ENCODE measurements at regions not wholly inside any gene's neighbourhood (a gene's known extent, or its start where the extent isn't known, plus 50 kb on each side); places are given as distances from the start of the nearest gene placed in this dataset.
"Not testable (repeated sequence)": the region's sequence is repeated elsewhere in the genome, so short reads cannot be mapped to it uniquely, and the experiment has no call there.

GRCh38 chr6:66499851-66500250, 792.8 kb upstream of the EYS start:
- no peak for DNase-seq

- peak; percentile 58 for DNase-seq
Measured at GRCh38 chr6:66496659-66497058, 789.6 kb upstream of the EYS start.

- not testable (repeated sequence) for DNase-seq
Measured at GRCh38 chr6:66494643-66495042, 787.6 kb upstream of the EYS start.

- DNase-seq: no peak
Measured at GRCh38 chr6:66489269-66489987, 782.4 kb upstream of the EYS start.

- no peak for DNase-seq
Measured at GRCh38 chr6:66481216-66481615, 774.2 kb upstream of the EYS start.

GRCh38 chr6:66478705-66479104, 771.7 kb upstream of the EYS start:
- DNase-seq: peak; percentile 85

GRCh38 chr6:66435321-66435720, 728.3 kb upstream of the EYS start:
- no peak for DNase-seq

- no peak for DNase-seq
Measured at GRCh38 chr6:66429210-66429609, 722.2 kb upstream of the EYS start.

- DNase-seq: no peak
Measured at GRCh38 chr6:66423047-66423446, 716.0 kb upstream of the EYS start.

GRCh38 chr6:66421570-66421969, 714.5 kb upstream of the EYS start:
- DNase-seq: no peak

GRCh38 chr6:66418906-66419305, 711.9 kb upstream of the EYS start:
- DNase-seq: no peak

GRCh38 chr6:66403966-66404365, 696.9 kb upstream of the EYS start:
- DNase-seq: no peak

- no peak for DNase-seq
Measured at GRCh38 chr6:66402873-66403272, 695.8 kb upstream of the EYS start.

GRCh38 chr6:66396549-66396948, 689.5 kb upstream of the EYS start:
- no peak for DNase-seq

GRCh38 chr6:66396145-66396544, 689.1 kb upstream of the EYS start:
- no peak for DNase-seq

- DNase-seq: no peak
Measured at GRCh38 chr6:66390393-66390792, 683.4 kb upstream of the EYS start.

- DNase-seq: no peak
Measured at GRCh38 chr6:66376001-66376400, 669.0 kb upstream of the EYS start.

GRCh38 chr6:66369407-66369806, 662.4 kb upstream of the EYS start:
- no peak for DNase-seq

- no peak for DNase-seq
Measured at GRCh38 chr6:66362888-66363287, 655.9 kb upstream of the EYS start.

- DNase-seq: no peak
Measured at GRCh38 chr6:66361886-66362285, 654.9 kb upstream of the EYS start.

GRCh38 chr6:66357781-66358180, 650.8 kb upstream of the EYS start:
- DNase-seq: no peak

GRCh38 chr6:66355471-66355870, 648.4 kb upstream of the EYS start:
- no peak for DNase-seq

- no peak for DNase-seq
Measured at GRCh38 chr6:66344796-66345195, 637.8 kb upstream of the EYS start.

GRCh38 chr6:66340736-66341135, 633.7 kb upstream of the EYS start:
- DNase-seq: no peak

- no peak for DNase-seq
Measured at GRCh38 chr6:66336176-66336575, 629.1 kb upstream of the EYS start.
